ENCODE measurements at regions not wholly inside any gene's neighbourhood (a gene's known extent, or its start where the extent isn't known, plus 50 kb on each side); places are given as distances from the start of the nearest gene placed in this dataset.

GRCh38 chr5:125602184-125602583, 821.0 kb upstream of the GRAMD2B start:
- H3K36me3 Mint-ChIP-seq (ENCODE audit: insufficient read depth): no peaks in the 10 kb centered on the region
- H3K27me3 Mint-ChIP-seq: no peaks in the 10 kb centered on the region
- no peak overlapping the region for H3K27ac Mint-ChIP-seq
- H3K4me3 Mint-ChIP-seq: no peak overlapping the region
- H3K9me3 Mint-ChIP-seq: peaks cover 0 to 2% of the 10 kb centered on the region in 2 donors
- no peaks in the 10 kb centered on the region for H3K4me1 Mint-ChIP-seq (ENCODE audit: low read depth in 2 of 2)
- ATAC-seq (replicated peaks): no peak
- DNase-seq: no peak

GRCh38 chr5:125603321-125603720, 819.9 kb upstream of the GRAMD2B start:
- ATAC-seq (replicated peaks) (no peak), DNase-seq (no peak)
- Mint-ChIP-seq H3K4me1 (ENCODE audit: low read depth in 2 of 2) (no peaks in the 10 kb centered on the region), H3K27me3 (no peaks in the 10 kb centered on the region), H3K36me3 (ENCODE audit: insufficient read depth) (no peaks in the 10 kb centered on the region), H3K4me3 (no peak overlapping the region), H3K27ac (no peak overlapping the region), H3K9me3 (peaks cover 0 to 5% of the 10 kb centered on the region in 2 donors)

GRCh38 chr5:125604104-125604503, 819.1 kb upstream of the GRAMD2B start:
- ATAC-seq (replicated peaks) (no peak), DNase-seq (no peak)
- Mint-ChIP-seq H3K27me3 (no peaks in the 10 kb centered on the region), H3K4me3 (no peak overlapping the region), H3K36me3 (ENCODE audit: insufficient read depth) (no peaks in the 10 kb centered on the region), H3K4me1 (ENCODE audit: low read depth in 2 of 2) (no peaks in the 10 kb centered on the region), H3K27ac (no peak overlapping the region), H3K9me3 (peaks cover 0 to 7% of the 10 kb centered on the region in 2 donors)

- no peaks in the 10 kb centered on the region for H3K4me1 Mint-ChIP-seq (ENCODE audit: low read depth in 2 of 2)
- H3K9me3 Mint-ChIP-seq: peaks cover 0 to 13% of the 10 kb centered on the region in 2 donors
- H3K27me3 Mint-ChIP-seq: no peaks in the 10 kb centered on the region
- no peak for DNase-seq
- no peak for ATAC-seq (replicated peaks)
- no peak overlapping the region for H3K27ac Mint-ChIP-seq
- H3K4me3 Mint-ChIP-seq: no peak overlapping the region
- H3K36me3 Mint-ChIP-seq (ENCODE audit: insufficient read depth): no peaks in the 10 kb centered on the region
Measured at GRCh38 chr5:125607018-125607417, 816.2 kb upstream of the GRAMD2B start.

- Mint-ChIP-seq H3K27me3 (no peaks in the 10 kb centered on the region), H3K9me3 (peaks cover 7 to 13% of the 10 kb centered on the region in 2 donors), H3K36me3 (ENCODE audit: insufficient read depth) (no peaks in the 10 kb centered on the region), H3K4me3 (no peak overlapping the region), H3K4me1 (ENCODE audit: low read depth in 2 of 2) (no peaks in the 10 kb centered on the region), H3K27ac (no peak overlapping the region)
- no peak for DNase-seq
- ATAC-seq (replicated peaks): no peak
Measured at GRCh38 chr5:125609011-125609410, 814.2 kb upstream of the GRAMD2B start.

GRCh38 chr5:125610892-125611291, 812.3 kb upstream of the GRAMD2B start:
- Mint-ChIP-seq H3K4me1 (ENCODE audit: low read depth in 2 of 2) (no peaks in the 10 kb centered on the region), H3K9me3 (peaks cover 7 to 13% of the 10 kb centered on the region in 2 donors), H3K27me3 (no peaks in the 10 kb centered on the region), H3K27ac (no peak overlapping the region), H3K4me3 (no peak overlapping the region), H3K36me3 (ENCODE audit: insufficient read depth) (no peaks in the 10 kb centered on the region)
- DNase-seq: no peak
- no peak for ATAC-seq (replicated peaks)

- no peak for DNase-seq
- Mint-ChIP-seq H3K4me1 (ENCODE audit: low read depth in 2 of 2) (no peaks in the 10 kb centered on the region), H3K27ac (no peak overlapping the region), H3K4me3 (no peak overlapping the region), H3K9me3 (peaks cover 7 to 11% of the 10 kb centered on the region in 2 donors), H3K36me3 (ENCODE audit: insufficient read depth) (no peaks in the 10 kb centered on the region), H3K27me3 (no peaks in the 10 kb centered on the region)
- no peak for ATAC-seq (replicated peaks)
Measured at GRCh38 chr5:125611541-125611940, 811.7 kb upstream of the GRAMD2B start.

- H3K27ac Mint-ChIP-seq: no peak overlapping the region
- no peak for ATAC-seq (replicated peaks)
- no peaks in the 10 kb centered on the region for H3K27me3 Mint-ChIP-seq
- DNase-seq: no peak
- H3K4me3 Mint-ChIP-seq: no peak overlapping the region
- no peaks in the 10 kb centered on the region for H3K36me3 Mint-ChIP-seq (ENCODE audit: insufficient read depth)
- no peaks in the 10 kb centered on the region for H3K4me1 Mint-ChIP-seq (ENCODE audit: low read depth in 2 of 2)
- peaks cover 7 to 11% of the 10 kb centered on the region in 2 donors for H3K9me3 Mint-ChIP-seq
Measured at GRCh38 chr5:125612181-125612721, 811.0 kb upstream of the GRAMD2B start.

- no peak for DNase-seq
- no peak for ATAC-seq (replicated peaks)
- no peaks in the 10 kb centered on the region for H3K27me3 Mint-ChIP-seq
- H3K27ac Mint-ChIP-seq: no peak overlapping the region
- no peaks in the 10 kb centered on the region for H3K36me3 Mint-ChIP-seq (ENCODE audit: insufficient read depth)
- H3K9me3 Mint-ChIP-seq: peaks cover 7 to 11% of the 10 kb centered on the region in 2 donors
- H3K4me1 Mint-ChIP-seq (ENCODE audit: low read depth in 2 of 2): no peaks in the 10 kb centered on the region
- no peak overlapping the region for H3K4me3 Mint-ChIP-seq
Measured at GRCh38 chr5:125612776-125613175, 810.4 kb upstream of the GRAMD2B start.

- no peak overlapping the region for H3K4me3 Mint-ChIP-seq
- no peak overlapping the region for H3K27ac Mint-ChIP-seq
- DNase-seq (no peak), ATAC-seq (replicated peaks) (no peak)
- no peaks in the 10 kb centered on the region for H3K36me3 Mint-ChIP-seq (ENCODE audit: insufficient read depth)
- no peaks in the 10 kb centered on the region for H3K4me1 Mint-ChIP-seq (ENCODE audit: low read depth in 2 of 2)
- H3K27me3 Mint-ChIP-seq: no peaks in the 10 kb centered on the region
- H3K9me3 Mint-ChIP-seq: peaks cover 0 to 3% of the 10 kb centered on the region in 2 donors
Measured at GRCh38 chr5:125630237-125630636, 793.0 kb upstream of the GRAMD2B start.

- peaks cover 0 to 3% of the 10 kb centered on the region in 2 donors for H3K9me3 Mint-ChIP-seq
- ATAC-seq (replicated peaks) (no peak), DNase-seq (no peak)
- no peaks in the 10 kb centered on the region for H3K27me3 Mint-ChIP-seq
- no peaks in the 10 kb centered on the region for H3K4me1 Mint-ChIP-seq (ENCODE audit: low read depth in 2 of 2)
- H3K4me3 Mint-ChIP-seq: no peak overlapping the region
- no peak overlapping the region for H3K27ac Mint-ChIP-seq
- H3K36me3 Mint-ChIP-seq (ENCODE audit: insufficient read depth): no peaks in the 10 kb centered on the region
Measured at GRCh38 chr5:125633523-125633922, 789.7 kb upstream of the GRAMD2B start.

- peaks cover 0 to 2% of the 10 kb centered on the region in 2 donors for H3K9me3 Mint-ChIP-seq
- H3K27ac Mint-ChIP-seq: no peak overlapping the region
- H3K36me3 Mint-ChIP-seq (ENCODE audit: insufficient read depth): no peaks in the 10 kb centered on the region
- ATAC-seq (replicated peaks): no peak
- H3K27me3 Mint-ChIP-seq: no peaks in the 10 kb centered on the region
- no peak overlapping the region for H3K4me3 Mint-ChIP-seq
- no peak for DNase-seq
- no peaks in the 10 kb centered on the region for H3K4me1 Mint-ChIP-seq (ENCODE audit: low read depth in 2 of 2)
Measured at GRCh38 chr5:125634216-125634835, 788.9 kb upstream of the GRAMD2B start.

GRCh38 chr5:125639858-125640257, 783.4 kb upstream of the GRAMD2B start:
- no peaks in the 10 kb centered on the region for H3K4me1 Mint-ChIP-seq (ENCODE audit: low read depth in 2 of 2)
- H3K4me3 Mint-ChIP-seq: no peak overlapping the region
- no peaks in the 10 kb centered on the region for H3K27me3 Mint-ChIP-seq
- no peak overlapping the region for H3K27ac Mint-ChIP-seq
- H3K36me3 Mint-ChIP-seq (ENCODE audit: insufficient read depth): no peaks in the 10 kb centered on the region
- H3K9me3 Mint-ChIP-seq: peaks cover 4 to 14% of the 10 kb centered on the region in 2 donors
- ATAC-seq (replicated peaks): no peak
- no peak for DNase-seq

- H3K4me3 Mint-ChIP-seq: no peak overlapping the region
- peaks cover 3 to 9% of the 10 kb centered on the region in 2 donors for H3K9me3 Mint-ChIP-seq
Measured at GRCh38 chr5:125652761-125653160, 770.4 kb upstream of the GRAMD2B start.

More at GRCh38 chr5:125652761-125653160, 770.4 kb upstream of the GRAMD2B start:
- no peaks in the 10 kb centered on the region for H3K36me3 Mint-ChIP-seq (ENCODE audit: insufficient read depth)
- H3K27ac Mint-ChIP-seq: no peak overlapping the region
- no peak for DNase-seq
- no peak for ATAC-seq (replicated peaks)
- no peaks in the 10 kb centered on the region for H3K4me1 Mint-ChIP-seq (ENCODE audit: low read depth in 2 of 2)
- H3K27me3 Mint-ChIP-seq: no peaks in the 10 kb centered on the region

Data from effector memory CD8-positive, alpha-beta T cell (primary cell).